Effector memory CD4-positive, alpha-beta T cell (primary cell): ENCODE measurements at regions not wholly inside any gene's neighbourhood (a gene's known extent, or its start where the extent isn't known, plus 50 kb on each side); places are given as distances from the start of the nearest gene placed in this dataset.
"Not testable (repeated sequence)": the region's sequence is repeated elsewhere in the genome, so short reads cannot be mapped to it uniquely, and the experiment has no call there.

Source experiments
- DNase-seq, 3 donors: peaks; one replicate each; pipeline ENCODE4 v3.0.0-alpha.2; 2020
- H3K27ac ChIP-seq: 2 replicates; pipeline ENCODE4 v1.7.0; 2013; ENCODE audit warnings: mild to moderate bottlenecking, low read length, moderate library complexity; ENCODE audit not compliant: insufficient read depth, poor library complexity, severe bottlenecking
- H3K27me3 ChIP-seq: replicated peaks from 2 replicates; pipeline ENCODE4 v1.7.0; 2013; ENCODE audit warnings: mild to moderate bottlenecking, low read length; ENCODE audit not compliant: insufficient read depth, control insufficient read depth, poor library complexity, severe bottlenecking
- H3K36me3 ChIP-seq: 2 replicates; pipeline ENCODE4 v1.7.0; 2013; ENCODE audit warnings: mild to moderate bottlenecking, low read length, moderate library complexity; ENCODE audit not compliant: control insufficient read depth, insufficient read depth
- H3K4me1 ChIP-seq: 2 replicates; pipeline ENCODE4 v1.7.0; 2013; ENCODE audit warnings: low read length, mild to moderate bottlenecking; ENCODE audit not compliant: control insufficient read depth, insufficient read depth, poor library complexity, severe bottlenecking
- H3K4me3 ChIP-seq: 2 replicates; pipeline ENCODE4 v1.7.0; 2013; ENCODE audit warnings: low read length, low read depth, mild to moderate bottlenecking; ENCODE audit not compliant: insufficient read depth, poor library complexity, severe bottlenecking
- H3K9me3 ChIP-seq: 2 replicates; pipeline ENCODE4 v1.7.0; 2013; ENCODE audit warnings: mild to moderate bottlenecking, low read length, moderate library complexity; ENCODE audit not compliant: control insufficient read depth

DNA sequence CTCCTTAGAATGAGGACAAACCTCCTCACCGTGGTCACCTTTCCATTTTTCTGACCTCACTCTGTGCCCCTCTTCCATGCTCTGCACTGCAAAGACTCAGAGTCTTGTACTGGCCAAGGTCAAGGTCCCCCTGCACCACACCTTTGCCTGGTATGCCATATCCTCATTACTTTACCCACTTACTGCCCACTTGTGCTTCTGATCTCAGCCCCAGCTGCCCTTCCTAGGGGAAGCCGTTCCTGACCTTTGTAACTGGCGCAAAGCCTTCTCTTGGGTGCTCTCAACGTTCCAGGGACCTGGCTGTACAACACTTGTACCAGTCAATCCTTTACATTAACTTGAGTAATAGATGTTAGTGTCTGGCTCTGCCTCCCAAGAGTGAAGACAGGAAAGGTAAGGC, 256.0 kb downstream of the SV2B start:
- Histone ChIP-seq H3K36me3 (no peaks in the 10 kb centered on the region), H3K4me3 (no peak overlapping the region), H3K9me3 (no peaks in the 10 kb centered on the region), H3K27me3 (no peaks in the 10 kb centered on the region), H3K27ac (no peak overlapping the region), H3K4me1 (no peaks in the 10 kb centered on the region)
- DNase-seq = no peak

DNA sequence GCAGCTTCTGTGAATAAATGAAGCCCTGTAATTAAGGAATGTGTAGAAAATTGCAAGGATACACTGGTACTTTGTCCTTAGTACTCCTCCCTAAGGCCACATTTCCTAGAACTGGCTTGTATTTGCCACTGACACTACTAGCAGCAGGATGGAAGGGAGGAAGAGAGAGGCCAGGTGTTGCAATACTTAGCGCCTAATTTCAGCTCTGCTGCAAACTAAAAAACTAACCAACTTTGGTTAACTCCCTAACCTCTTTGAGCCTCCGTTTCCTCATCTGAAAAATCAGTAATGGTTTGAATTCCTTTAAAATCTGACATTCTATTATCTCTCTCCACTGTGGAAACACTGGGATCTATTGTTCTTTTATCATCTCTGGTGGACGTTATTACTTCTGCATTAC, 257.0 kb downstream of the SV2B start:
- no peak overlapping the region for H3K4me3 ChIP-seq
- H3K4me1 ChIP-seq = no peaks in the 10 kb centered on the region
- no peaks in the 10 kb centered on the region for H3K27me3 ChIP-seq
- no peaks in the 10 kb centered on the region for H3K9me3 ChIP-seq
- no peak for DNase-seq
- no peaks in the 10 kb centered on the region for H3K36me3 ChIP-seq
- H3K27ac ChIP-seq = no peak overlapping the region

GRCh38 chr15:91357486-91357885, 257.4 kb downstream of the SV2B start:
- Histone ChIP-seq H3K4me3 (no peak overlapping the region), H3K27ac (no peak overlapping the region), H3K9me3 (no peaks in the 10 kb centered on the region), H3K4me1 (no peaks in the 10 kb centered on the region), H3K36me3 (no peaks in the 10 kb centered on the region), H3K27me3 (no peaks in the 10 kb centered on the region)
- no peak for DNase-seq

- H3K4me3 ChIP-seq = no peak overlapping the region
- DNase-seq = no peak
- no peaks in the 10 kb centered on the region for H3K27me3 ChIP-seq
- H3K4me1 ChIP-seq = no peaks in the 10 kb centered on the region
- H3K27ac ChIP-seq = no peak overlapping the region
- no peaks in the 10 kb centered on the region for H3K36me3 ChIP-seq
- no peaks in the 10 kb centered on the region for H3K9me3 ChIP-seq
Observed at GRCh38 chr15:91358405-91358804, 258.3 kb downstream of the SV2B start.

GRCh38 chr15:91361696-91362095, 261.6 kb downstream of the SV2B start:
- not testable (repeated sequence) for H3K4me1 ChIP-seq, H3K27ac ChIP-seq, H3K9me3 ChIP-seq, DNase-seq, H3K4me3 ChIP-seq, H3K36me3 ChIP-seq, H3K27me3 ChIP-seq

DNA sequence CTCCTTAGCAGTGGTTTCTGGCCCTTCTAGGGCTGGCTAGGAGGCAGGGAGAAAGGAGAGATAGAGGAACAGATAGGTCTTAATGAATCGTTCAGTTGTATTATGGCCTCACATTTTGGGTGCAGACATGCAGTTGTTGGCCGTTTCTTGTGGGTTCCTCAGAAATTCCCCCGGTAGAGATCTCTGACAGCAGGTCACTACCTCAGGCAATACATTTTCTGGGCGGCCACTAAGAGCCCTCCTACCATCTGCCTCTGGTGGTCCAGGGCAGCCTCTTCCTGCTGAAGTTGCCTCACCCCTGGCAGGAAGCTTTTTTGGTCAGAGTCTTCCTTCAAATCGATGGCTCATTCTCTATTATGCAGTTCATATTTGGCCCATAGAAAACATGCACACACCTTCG, 266.1 kb downstream of the SV2B start:
- peaks cover 6% of the 10 kb centered on the region for H3K4me1 ChIP-seq
- H3K27ac ChIP-seq = no peak overlapping the region

DNA sequence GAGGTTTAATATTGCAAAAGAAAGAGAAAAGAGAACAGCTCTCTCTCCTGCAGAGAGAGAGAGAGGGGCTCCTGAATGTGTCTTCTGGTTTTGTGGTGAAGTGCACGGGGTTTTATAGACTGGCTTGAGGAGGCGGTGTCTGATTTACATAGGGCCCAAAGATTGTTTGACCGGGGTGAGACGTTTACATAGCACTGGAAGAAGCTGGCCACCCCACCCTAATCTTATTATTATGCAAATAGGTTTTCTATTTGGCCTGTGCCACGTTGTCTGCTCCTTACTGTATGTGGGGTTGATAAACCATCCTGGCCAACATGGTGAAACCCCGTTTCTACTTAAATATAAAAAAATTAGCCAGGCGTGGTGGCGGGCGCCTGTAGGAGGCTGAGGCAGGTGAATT, 268.6 kb downstream of the SV2B start:
- H3K36me3 ChIP-seq = no peaks in the 10 kb centered on the region
- H3K4me1 ChIP-seq = peaks cover 6% of the 10 kb centered on the region
- H3K27ac ChIP-seq = no peak overlapping the region
- H3K27me3 ChIP-seq = no peaks in the 10 kb centered on the region
- no peak overlapping the region for H3K4me3 ChIP-seq
- H3K9me3 ChIP-seq = no peaks in the 10 kb centered on the region
- DNase-seq = no peak

More for the DNA sequence above, 266.1 kb downstream of the SV2B start:
- DNase-seq = no peak
- H3K4me3 ChIP-seq = no peak overlapping the region
- no peaks in the 10 kb centered on the region for H3K27me3 ChIP-seq
- H3K36me3 ChIP-seq = no peaks in the 10 kb centered on the region
- no peaks in the 10 kb centered on the region for H3K9me3 ChIP-seq

GRCh38 chr15:91369823-91370222, 269.8 kb downstream of the SV2B start:
- Histone ChIP-seq H3K27ac (no peak overlapping the region), H3K4me3 (no peak overlapping the region), H3K4me1 (peaks cover 6% of the 10 kb centered on the region), H3K9me3 (no peaks in the 10 kb centered on the region), H3K27me3 (no peaks in the 10 kb centered on the region), H3K36me3 (no peaks in the 10 kb centered on the region)
- DNase-seq = no peak

DNA sequence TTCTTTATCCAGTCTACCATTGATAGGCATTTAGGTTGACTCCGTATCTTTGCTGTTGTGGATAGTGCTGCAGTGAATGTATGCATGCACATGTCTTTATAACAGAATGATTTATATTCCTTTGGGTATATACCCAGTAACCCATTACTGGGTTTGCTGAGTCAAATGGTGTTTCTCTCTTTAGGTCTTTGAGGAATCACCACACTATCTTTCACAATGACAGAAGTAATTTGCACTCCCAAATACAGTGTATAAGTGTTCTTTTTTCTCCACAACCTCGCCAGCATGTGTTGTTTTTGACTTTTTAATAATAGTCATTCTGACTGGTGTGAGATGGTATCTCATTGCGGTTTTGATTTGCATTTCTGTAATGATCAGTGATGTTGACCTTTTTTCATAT, 271.3 kb downstream of the SV2B start:
- DNase-seq, H3K9me3 ChIP-seq, H3K4me1 ChIP-seq, H3K36me3 ChIP-seq, H3K4me3 ChIP-seq, H3K27ac ChIP-seq, H3K27me3 ChIP-seq: not testable (repeated sequence)

DNA sequence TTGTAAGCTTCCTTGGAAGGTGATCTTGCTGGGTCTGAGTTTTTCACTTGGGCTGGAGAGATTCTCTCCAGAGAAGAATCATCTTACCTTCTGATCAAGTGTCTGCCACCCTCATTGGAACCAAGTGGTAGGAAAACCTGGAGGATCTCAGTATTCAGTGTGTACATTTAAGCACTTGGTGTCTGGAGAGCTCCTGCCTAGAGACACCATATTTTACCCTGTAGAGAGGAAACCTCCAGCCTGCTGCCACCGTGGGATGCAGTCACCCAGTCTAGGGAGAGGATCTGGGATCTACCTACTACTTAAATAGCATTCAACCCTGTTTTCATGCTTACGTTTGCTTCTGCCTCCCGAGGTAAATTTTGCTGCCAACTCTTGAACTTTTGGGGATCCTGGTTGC, 274.3 kb downstream of the SV2B start:
- no peak overlapping the region for H3K27ac ChIP-seq
- H3K36me3 ChIP-seq = no peaks in the 10 kb centered on the region
- no peak for DNase-seq
- H3K9me3 ChIP-seq = no peaks in the 10 kb centered on the region
- H3K27me3 ChIP-seq = no peaks in the 10 kb centered on the region
- peaks cover 6% of the 10 kb centered on the region for H3K4me1 ChIP-seq
- no peak overlapping the region for H3K4me3 ChIP-seq

GRCh38 chr15:91376038-91376437, 276.0 kb downstream of the SV2B start:
- H3K4me1 ChIP-seq = no peaks in the 10 kb centered on the region
- H3K36me3 ChIP-seq = no peaks in the 10 kb centered on the region
- H3K9me3 ChIP-seq = peaks cover 3% of the 10 kb centered on the region
- H3K27ac ChIP-seq = no peak overlapping the region
- DNase-seq = no peak
- no peaks in the 10 kb centered on the region for H3K27me3 ChIP-seq
- H3K4me3 ChIP-seq = no peak overlapping the region
